GM06990 (cell line): ENCODE measurements at regions not wholly inside any gene's neighbourhood (a gene's known extent, or its start where the extent isn't known, plus 50 kb on each side); places are given as distances from the start of the nearest gene placed in this dataset.

Experiments
- DNase-seq: peaks from one replicate; pipeline ENCODE4 v3.0.0-alpha.2; 2011; ENCODE audit not compliant: insufficient read length; ENCODE audit errors: extremely low read depth
- H3K27me3 ChIP-seq: replicated peaks from 2 replicates; pipeline ENCODE4 v1.6.0; 2011; ENCODE audit warnings: low read length; ENCODE audit not compliant: control insufficient read depth, insufficient read depth
- H3K36me3 ChIP-seq: 2 replicates; pipeline ENCODE4 v1.5.1; 2011; ENCODE audit warnings: low read length; ENCODE audit not compliant: control insufficient read depth, insufficient read depth
- H3K4me3 ChIP-seq: replicated peaks from 2 replicates; pipeline ENCODE4 v1.5.1; 2011; ENCODE audit warnings: low read depth, mild to moderate bottlenecking, control low read depth, low read length
- CTCF ChIP-seq: IDR thresholded peaks from 2 replicates; pipeline ENCODE4 v1.5.1; 2011; ENCODE audit warnings: low read length, control low read depth, mild to moderate bottlenecking, inconsistent platforms; ENCODE audit not compliant: insufficient read depth, poor library complexity, severe bottlenecking

DNA sequence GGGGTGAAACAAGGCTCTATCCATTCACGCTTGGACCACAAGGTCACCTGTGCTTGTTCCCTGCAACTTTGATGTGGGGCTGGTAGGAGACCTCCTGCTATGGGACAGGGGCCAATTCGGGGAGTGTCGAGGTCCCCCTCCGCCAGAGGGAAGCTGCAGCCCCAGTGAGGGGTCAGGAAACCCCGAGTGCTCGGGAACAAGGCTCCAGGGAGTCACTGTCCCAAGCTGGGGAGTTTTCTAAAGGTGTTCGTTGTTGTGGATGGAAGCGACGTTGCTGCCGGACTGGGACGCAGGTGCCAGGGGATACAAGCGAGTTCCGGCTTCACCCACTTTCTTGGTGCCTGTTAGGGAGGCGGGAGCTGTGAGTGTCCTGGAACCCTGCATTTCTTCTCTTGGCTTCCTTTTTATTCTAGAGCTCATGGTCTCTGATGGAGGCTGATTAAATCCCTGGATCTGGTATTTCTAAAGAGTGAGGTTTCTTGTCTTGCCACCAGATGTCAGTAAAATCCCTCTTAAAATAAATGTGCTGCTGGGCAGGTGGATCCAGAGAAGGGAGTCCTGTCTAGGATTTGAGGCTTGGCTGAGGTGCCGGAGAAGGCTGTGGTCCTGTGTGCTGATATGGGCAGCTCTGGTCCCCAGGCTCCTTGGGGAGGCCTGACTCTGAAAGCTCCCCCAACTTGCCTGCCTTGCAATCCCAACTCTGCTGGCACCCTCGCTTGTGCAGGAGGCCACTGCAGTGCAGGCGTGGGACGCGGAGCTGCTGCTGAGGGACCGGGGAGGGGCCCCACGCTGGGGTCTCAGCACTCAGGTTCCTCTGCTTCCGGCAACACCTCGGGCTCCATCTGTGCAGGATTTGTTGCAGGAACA, 153.9 kb downstream of the TEX29 start:
- H3K36me3 ChIP-seq, result no peaks in the 10 kb centered on the region
- no peaks in the 10 kb centered on the region for H3K27me3 ChIP-seq
- peak; percentile 52 for TF ChIP-seq CTCF
- H3K4me3 ChIP-seq, result no peak overlapping the region
- peak; percentile 17 for DNase-seq

GRCh38 chr13:111475488-111475887, 155.0 kb downstream of the TEX29 start:
- Histone ChIP-seq H3K36me3 (no peaks in the 10 kb centered on the region), H3K4me3 (no peak overlapping the region), H3K27me3 (no peaks in the 10 kb centered on the region)
- DNase-seq, result no peak
- no peak for TF ChIP-seq CTCF

DNA sequence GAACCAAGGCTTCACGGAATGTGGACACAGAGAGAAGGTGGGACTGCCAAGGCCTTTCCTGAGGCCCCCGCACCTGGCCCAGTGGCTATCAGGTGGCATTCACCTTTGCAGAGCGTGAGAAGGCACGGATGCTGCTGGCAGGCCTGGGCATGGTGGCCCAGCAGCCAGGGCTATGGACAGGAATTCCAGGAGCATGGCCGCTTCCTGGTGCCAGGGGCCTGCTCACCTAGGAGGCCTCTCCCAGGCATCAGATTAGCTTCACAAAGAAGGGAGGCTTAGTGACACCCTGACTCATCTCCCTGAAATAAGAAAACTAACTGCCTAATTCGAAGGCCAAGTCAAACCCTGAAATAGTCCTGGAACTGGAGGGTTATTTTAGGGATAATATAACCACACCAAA, 155.8 kb downstream of the TEX29 start:
- no peak for TF ChIP-seq CTCF
- DNase-seq, result no peak

DNA sequence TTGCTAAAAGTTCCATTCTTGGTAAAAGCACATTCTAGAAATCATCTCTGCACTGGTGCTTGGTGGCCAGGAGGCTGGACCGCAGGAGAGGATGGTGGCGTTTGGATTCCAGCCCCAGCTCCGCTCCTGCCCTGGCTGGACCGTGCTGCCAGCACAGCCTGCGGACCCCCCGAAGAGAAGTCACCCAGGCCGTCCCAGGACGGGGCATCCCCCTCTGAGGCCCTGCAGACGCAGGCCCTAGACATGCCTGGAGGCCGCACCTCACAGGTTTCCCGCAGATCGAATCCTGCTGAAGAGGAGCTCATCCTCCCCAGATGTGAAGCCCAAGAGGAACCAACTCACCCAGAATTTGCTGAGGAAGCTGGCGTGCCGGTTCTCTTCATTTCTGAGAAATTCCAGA, 159.0 kb downstream of the TEX29 start:
- Histone ChIP-seq H3K4me3 (no peak overlapping the region), H3K27me3 (no peaks in the 10 kb centered on the region), H3K36me3 (no peaks in the 10 kb centered on the region)
- DNase-seq, result no peak
- no peak for TF ChIP-seq CTCF

More for the DNA sequence above, 155.8 kb downstream of the TEX29 start:
- no peaks in the 10 kb centered on the region for H3K27me3 ChIP-seq
- no peak overlapping the region for H3K4me3 ChIP-seq
- no peaks in the 10 kb centered on the region for H3K36me3 ChIP-seq

GRCh38 chr13:111480503-111480902, 160.1 kb downstream of the TEX29 start:
- TF ChIP-seq CTCF, result no peak
- no peaks in the 10 kb centered on the region for H3K36me3 ChIP-seq
- DNase-seq, result no peak
- no peaks in the 10 kb centered on the region for H3K27me3 ChIP-seq
- H3K4me3 ChIP-seq, result no peak overlapping the region
